Suprapubic skin (tissue), 4 donors: ENCODE measurements at regions not wholly inside any gene's neighbourhood (a gene's known extent, or its start where the extent isn't known, plus 50 kb on each side); places are given as distances from the start of the nearest gene placed in this dataset.

Experiments used
- DNase-seq, 2 donors: peaks; one replicate each; pipeline ENCODE4 v3.0.0-alpha.2; 2019; ENCODE audit warnings: low spot score in 2 of 2
- H3K27ac ChIP-seq: fragments of 200-600 bp; sonication (generic); one replicate; pipeline ENCODE4 v1.5.1; 2019
- H3K27me3 ChIP-seq: fragments of 200-600 bp; sonication (generic); one replicate; pipeline ENCODE4 v1.5.1; 2019
- H3K36me3 ChIP-seq: fragments of 200-600 bp; sonication (generic); one replicate; pipeline ENCODE4 v1.5.1; 2019
- H3K4me1 ChIP-seq: fragments of 200-600 bp; sonication (generic); one replicate; pipeline ENCODE4 v1.5.1; 2019
- H3K4me3 ChIP-seq: fragments of 200-600 bp; sonication (generic); one replicate; pipeline ENCODE4 v1.5.1; 2019; ENCODE audit warnings: mild to moderate bottlenecking
- H3K9me3 ChIP-seq: fragments of 200-600 bp; sonication (generic); one replicate; pipeline ENCODE4 v1.5.1; 2019
- EP300 ChIP-seq: sonication (generic); formaldehyde crosslinking; IDR thresholded peaks from one replicate; pipeline ENCODE4 v1.6.1; 2017; ENCODE audit warnings: antibody characterized with exemption
- POLR2A ChIP-seq, 2 donors: fragments of 450-650 bp; IDR thresholded peaks; one replicate each; pipeline ENCODE4 v1.6.1; 2017; ENCODE audit warnings: antibody characterized with exemption in 2 of 2, mild to moderate bottlenecking in 2 of 2, moderate library complexity in 2 of 2
- POLR2AphosphoS5 ChIP-seq, 3 donors: sonication (generic); formaldehyde crosslinking; IDR thresholded peaks; one replicate each; pipeline ENCODE4 v1.6.1; 2017; ENCODE audit warnings: antibody characterized with exemption in 3 of 3
- WGBS: methylation state at CpG from one replicate; pipeline ENCODE4 v1.1.5; 2018; 5-methylcytosine and 5-hydroxymethylcytosine counted together
- TF ChIP-seq, protein P1 (sequence below), 2 donors: fragments of 200-600 bp in 1 of 2; fragments of 450-650 bp in 1 of 2; sonication (generic) in 1 of 2; IDR thresholded peaks; one replicate each; pipeline ENCODE4 v1.5.1; 2016 to 2019; ENCODE audit warnings: antibody characterized with exemption in 2 of 2, mild to moderate bottlenecking in 1 of 2, moderate library complexity in 1 of 2

DNA sequence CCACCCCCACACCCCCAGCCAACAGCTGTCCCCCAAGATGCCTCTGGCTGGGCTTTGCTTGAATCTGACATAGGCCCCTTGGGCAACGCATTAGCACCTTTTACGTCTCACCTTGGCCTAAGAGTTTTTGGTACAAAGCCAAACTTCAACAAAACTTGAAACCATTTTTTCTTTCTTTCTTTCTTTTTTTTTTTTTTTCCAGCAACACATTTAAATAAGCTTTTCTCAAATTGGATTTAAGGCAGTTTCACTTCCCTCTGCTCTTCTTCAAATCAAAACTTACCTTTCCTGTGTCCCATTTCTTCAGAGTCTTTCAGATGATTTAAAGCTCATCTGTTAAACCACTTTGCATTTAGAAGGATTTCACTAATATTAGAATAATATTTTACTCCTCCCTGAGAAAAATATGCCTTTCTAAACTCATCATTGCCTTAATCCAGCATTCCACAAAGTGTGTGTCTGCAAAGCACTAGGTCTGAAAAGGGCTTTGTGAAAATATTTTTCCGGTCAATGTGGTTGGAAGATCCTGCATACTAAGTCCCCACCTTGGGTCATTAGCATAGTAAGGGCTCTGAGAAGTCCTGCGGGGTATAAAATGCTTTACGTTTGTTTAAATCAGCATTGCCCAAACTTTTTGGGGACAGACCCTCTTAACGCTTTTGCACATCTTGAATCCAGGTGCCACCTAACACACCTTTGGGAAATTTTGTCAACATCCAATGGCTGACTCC lies 217.0 kb downstream of the TLE3 start:
- 98% methylated on average over 6 of the region's 6 CpGs for WGBS
- peaks cover 16% of the 10 kb centered on the region for H3K27me3 ChIP-seq

DNA sequence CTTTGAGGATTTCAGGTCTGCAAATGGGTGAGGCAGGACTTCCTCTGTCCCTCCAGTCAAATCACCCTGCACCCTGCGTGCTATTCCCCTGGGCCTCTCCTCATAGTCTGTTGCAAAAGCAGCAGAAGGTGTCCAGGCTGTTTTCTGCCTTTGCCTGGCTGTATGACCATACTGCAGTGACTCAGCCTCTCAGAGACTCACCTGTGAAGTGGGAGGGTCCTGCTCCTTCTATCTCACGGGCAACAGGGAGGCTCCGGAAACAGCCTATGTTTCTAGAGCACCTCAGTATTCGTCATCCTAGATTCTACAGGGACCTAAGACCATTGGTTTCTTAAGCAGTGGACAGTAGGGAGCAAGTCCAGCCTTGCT lies 216.4 kb downstream of the TLE3 start:
- TF ChIP-seq, protein P1, sequence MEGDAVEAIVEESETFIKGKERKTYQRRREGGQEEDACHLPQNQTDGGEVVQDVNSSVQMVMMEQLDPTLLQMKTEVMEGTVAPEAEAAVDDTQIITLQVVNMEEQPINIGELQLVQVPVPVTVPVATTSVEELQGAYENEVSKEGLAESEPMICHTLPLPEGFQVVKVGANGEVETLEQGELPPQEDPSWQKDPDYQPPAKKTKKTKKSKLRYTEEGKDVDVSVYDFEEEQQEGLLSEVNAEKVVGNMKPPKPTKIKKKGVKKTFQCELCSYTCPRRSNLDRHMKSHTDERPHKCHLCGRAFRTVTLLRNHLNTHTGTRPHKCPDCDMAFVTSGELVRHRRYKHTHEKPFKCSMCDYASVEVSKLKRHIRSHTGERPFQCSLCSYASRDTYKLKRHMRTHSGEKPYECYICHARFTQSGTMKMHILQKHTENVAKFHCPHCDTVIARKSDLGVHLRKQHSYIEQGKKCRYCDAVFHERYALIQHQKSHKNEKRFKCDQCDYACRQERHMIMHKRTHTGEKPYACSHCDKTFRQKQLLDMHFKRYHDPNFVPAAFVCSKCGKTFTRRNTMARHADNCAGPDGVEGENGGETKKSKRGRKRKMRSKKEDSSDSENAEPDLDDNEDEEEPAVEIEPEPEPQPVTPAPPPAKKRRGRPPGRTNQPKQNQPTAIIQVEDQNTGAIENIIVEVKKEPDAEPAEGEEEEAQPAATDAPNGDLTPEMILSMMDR (IDR thresholded peaks at IDR 0.05), result no peak
- TF ChIP-seq EP300, result no peak
- no peak for TF ChIP-seq POLR2AphosphoS5 (IDR thresholded peaks at IDR 0.05)
- TF ChIP-seq POLR2A (IDR thresholded peaks at IDR 0.05), result no peak
- no peaks in the 10 kb centered on the region for H3K36me3 ChIP-seq
- 78% methylated on average over 4 of the region's 4 CpGs for WGBS
- no peaks in the 10 kb centered on the region for H3K4me1 ChIP-seq
- H3K9me3 ChIP-seq, result no peaks in the 10 kb centered on the region
- H3K4me3 ChIP-seq, result no peak overlapping the region
- no peak overlapping the region for H3K27ac ChIP-seq
- peaks cover 22% of the 10 kb centered on the region for H3K27me3 ChIP-seq
- DNase-seq, result no peak

More for the DNA sequence above, 217.0 kb downstream of the TLE3 start:
- H3K27ac ChIP-seq, result no peak overlapping the region
- H3K4me1 ChIP-seq, result no peaks in the 10 kb centered on the region
- no peak for DNase-seq
- H3K4me3 ChIP-seq, result no peak overlapping the region
- TF ChIP-seq, protein P1 (IDR thresholded peaks at IDR 0.05), result no peak
- no peak for TF ChIP-seq POLR2A (IDR thresholded peaks at IDR 0.05)
- no peak for TF ChIP-seq EP300
- no peak for TF ChIP-seq POLR2AphosphoS5 (IDR thresholded peaks at IDR 0.05)
- no peaks in the 10 kb centered on the region for H3K36me3 ChIP-seq
- no peaks in the 10 kb centered on the region for H3K9me3 ChIP-seq

DNA sequence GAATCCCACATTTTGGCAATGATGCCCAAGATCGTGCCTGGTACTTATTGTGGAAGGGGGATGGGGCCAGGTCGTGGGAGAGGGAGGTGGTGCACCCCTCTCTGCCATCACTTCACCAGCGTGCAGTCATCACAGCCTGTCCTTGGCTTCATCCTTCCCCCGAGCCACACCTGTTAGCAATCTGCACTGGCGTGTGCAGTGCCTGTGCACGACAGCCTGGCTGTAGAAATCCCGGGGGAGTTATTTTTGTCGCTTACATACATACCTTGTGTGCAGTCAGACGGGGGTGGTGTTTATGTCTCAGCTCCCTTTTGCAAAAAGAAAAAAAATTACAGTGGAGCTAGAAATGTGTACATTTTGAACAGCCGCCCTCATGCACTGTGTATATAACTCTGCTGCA lies 216.0 kb downstream of the TLE3 start:
- no peak for DNase-seq
- TF ChIP-seq EP300 (no peak), POLR2AphosphoS5 (IDR thresholded peaks at IDR 0.05) (no peak), POLR2A (IDR thresholded peaks at IDR 0.05) (no peak)
- TF ChIP-seq, protein P1 (IDR thresholded peaks at IDR 0.05), result no peak
- H3K27me3 ChIP-seq, result peaks cover 22% of the 10 kb centered on the region

DNA sequence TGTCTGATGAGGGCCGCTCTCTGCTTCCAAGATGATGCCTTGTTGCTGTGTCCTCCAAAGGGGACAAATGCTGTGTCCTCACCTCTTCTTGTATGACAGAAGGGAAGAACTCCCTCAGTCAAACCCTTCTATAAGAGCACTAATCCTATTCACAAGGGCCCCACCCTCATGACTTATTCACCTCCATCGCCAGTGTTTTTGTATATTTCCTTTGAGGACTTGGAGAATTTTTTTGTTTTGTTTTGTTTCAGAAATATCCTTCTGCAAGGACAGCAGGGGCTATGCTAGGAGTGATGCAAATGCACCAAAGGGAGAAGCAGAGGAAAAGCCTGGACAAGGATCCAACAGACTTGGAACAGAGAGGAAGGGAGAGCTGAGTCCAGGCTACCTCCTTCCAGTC lies 214.4 kb downstream of the TLE3 start:
- H3K27ac ChIP-seq, result no peak overlapping the region
- no peaks in the 10 kb centered on the region for H3K9me3 ChIP-seq
- 95% methylated on average over 2 of the region's 2 CpGs for WGBS
- H3K36me3 ChIP-seq, result no peaks in the 10 kb centered on the region
- no peak for TF ChIP-seq EP300
- TF ChIP-seq POLR2A (IDR thresholded peaks at IDR 0.05), result no peak
- no peak for TF ChIP-seq POLR2AphosphoS5 (IDR thresholded peaks at IDR 0.05)
- TF ChIP-seq, protein P1 (IDR thresholded peaks at IDR 0.05), result no peak
- H3K27me3 ChIP-seq, result peaks cover 28% of the 10 kb centered on the region
- no peak for DNase-seq
- no peak overlapping the region for H3K4me3 ChIP-seq
- no peaks in the 10 kb centered on the region for H3K4me1 ChIP-seq

More for the DNA sequence above, 216.0 kb downstream of the TLE3 start:
- no peak overlapping the region for H3K27ac ChIP-seq
- 42% methylated on average over 10 of the region's 10 CpGs for WGBS
- no peak overlapping the region for H3K4me3 ChIP-seq
- no peaks in the 10 kb centered on the region for H3K4me1 ChIP-seq
- H3K9me3 ChIP-seq, result no peaks in the 10 kb centered on the region
- no peaks in the 10 kb centered on the region for H3K36me3 ChIP-seq

DNA sequence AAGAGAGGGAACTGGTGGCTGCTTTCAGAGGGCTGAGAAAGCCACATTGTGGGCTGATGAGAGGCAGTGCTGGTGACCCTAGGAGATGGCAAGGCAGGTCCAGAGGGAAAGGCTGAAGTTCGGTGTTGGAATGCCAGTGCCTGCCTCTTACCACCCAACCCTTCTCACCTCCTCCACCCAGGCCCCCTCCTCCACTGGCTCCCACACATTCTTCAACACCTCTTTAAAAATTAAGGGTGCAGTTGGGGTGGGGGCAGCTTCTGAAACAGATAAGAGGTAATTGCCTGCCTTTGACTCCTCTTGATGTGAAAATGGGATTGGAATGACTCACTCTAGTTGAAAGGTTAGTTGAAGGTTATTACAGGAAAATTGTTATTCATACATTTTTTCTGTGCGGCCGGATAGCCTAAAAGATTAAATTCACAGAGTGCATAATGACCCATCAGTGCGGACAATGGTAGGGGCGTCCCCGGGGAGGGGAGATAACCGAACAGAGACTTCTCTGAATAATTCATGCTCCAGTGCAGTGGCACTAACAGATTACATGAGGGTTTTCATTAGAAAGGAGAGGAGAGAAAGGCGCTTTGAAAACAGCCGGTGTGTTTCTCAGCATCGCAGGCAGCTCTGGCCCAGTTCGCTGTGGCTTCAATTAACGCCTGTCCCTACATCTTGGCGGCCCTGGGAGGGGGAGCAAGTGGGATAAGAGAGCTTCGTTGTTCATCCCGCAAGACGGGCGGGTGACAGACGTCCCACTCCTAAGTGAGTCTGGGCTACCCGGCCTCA lies 212.4 kb downstream of the TLE3 start:
- Histone ChIP-seq H3K9me3 (no peaks in the 10 kb centered on the region), H3K36me3 (no peaks in the 10 kb centered on the region), H3K4me3 (no peak overlapping the region), H3K4me1 (no peaks in the 10 kb centered on the region), H3K27me3 (peaks cover 28% of the 10 kb centered on the region), H3K27ac (no peak overlapping the region)
- no peak for TF ChIP-seq EP300
- TF ChIP-seq POLR2AphosphoS5 (IDR thresholded peaks at IDR 0.05), result no peak
- TF ChIP-seq POLR2A (IDR thresholded peaks at IDR 0.05), result no peak
- TF ChIP-seq, protein P1 (IDR thresholded peaks at IDR 0.05), result no peak
- 78% methylated on average over 19 of the region's 19 CpGs for WGBS
- no peak for DNase-seq
